ENCODE measurements at regions not wholly inside any gene's neighbourhood (a gene's known extent, or its start where the extent isn't known, plus 50 kb on each side); places are given as distances from the start of the nearest gene placed in this dataset.

DNA sequence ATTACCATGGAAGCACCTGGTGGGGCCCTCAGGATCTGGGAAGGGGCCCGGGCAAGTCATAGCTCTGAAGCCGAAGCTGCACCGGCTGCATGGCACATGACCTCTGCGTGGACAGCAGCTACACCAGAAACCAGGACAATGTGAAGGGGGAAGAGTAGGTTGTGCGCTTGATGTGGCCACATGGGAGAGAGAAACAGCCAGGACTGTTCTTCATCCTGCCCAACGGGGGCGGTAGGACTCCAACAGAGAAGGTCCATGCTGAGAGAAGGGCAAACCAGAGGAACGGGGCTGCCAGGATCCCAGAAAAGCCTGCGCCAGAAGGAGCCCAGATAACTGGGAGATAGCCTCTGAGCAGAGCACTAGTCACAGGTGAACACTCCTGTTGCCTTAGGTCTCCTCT, 54.9 kb upstream of the PRR20G start:
- no peak for ATAC-seq
- intact Hi-C loops (cut with DNase I), result no loop called here

DNA sequence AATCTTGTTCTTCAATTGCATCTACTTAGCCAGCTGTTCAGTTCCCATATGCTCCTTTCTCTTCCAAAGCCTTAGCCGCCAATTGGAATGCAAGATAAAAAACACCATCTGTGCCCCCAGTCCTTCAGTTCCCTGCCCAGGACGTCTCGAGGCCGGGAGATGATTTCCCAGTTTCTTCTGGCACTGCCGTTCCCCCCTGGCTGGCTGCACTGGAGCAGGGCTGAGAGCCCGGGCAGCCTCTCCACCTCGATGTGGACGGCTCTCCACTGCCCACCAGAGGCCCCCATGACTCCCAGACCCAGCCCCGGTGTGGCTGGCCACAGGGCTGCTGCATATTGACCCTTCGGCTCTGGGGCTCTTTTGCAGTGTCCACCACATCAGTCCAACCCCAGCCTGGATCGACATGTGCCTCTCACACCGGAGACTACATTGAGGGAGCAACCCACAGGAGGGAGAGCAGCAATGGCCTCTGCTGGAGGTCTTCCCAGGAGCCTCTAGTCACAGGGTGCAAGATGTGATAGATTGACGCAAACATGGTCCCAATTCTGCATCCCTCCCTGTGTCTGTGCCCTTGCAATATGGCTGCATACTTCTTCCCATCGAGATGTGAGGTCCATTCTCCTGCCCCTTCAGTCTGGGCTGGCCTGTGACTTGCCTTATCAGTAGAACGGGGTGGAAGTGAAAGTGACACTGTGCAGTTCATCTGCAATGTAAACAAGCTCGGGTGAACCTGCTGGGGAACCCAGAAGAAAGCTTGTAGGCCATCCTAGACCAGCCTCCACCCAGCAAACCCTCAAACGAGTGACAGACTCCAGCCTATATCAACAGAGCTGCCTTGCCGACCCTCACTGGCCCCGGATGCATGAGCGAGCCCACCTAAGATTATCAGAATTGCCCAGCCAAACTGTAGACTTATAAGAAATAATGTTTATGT, 52.3 kb upstream of the PRR20G start:
- no peak for TF ChIP-seq CTCF (IDR thresholded peaks at IDR 0.05)
- peaks cover 0 to 91% (median 77%) of the 10 kb centered on the region in 7 donors for H3K27me3 ChIP-seq
- H3K9me3 ChIP-seq, result peaks cover 0 to 3% (median 0%) of the 10 kb centered on the region in 11 donors
- no peaks in the 10 kb centered on the region for H3K4me1 ChIP-seq
- intact Hi-C loops (cut with DNase I), result no loop called here
- H3K4me3 ChIP-seq, result no peak overlapping the region
- no peak overlapping the region for H3K27ac ChIP-seq
- DNase-seq (no peak), ATAC-seq (no peak)
- H3K36me3 ChIP-seq, result no peaks in the 10 kb centered on the region
- WGBS, 2 donors, result 46 to 49% methylated on average over 20 of the region's 20 CpGs

More for the DNA sequence above, 54.9 kb upstream of the PRR20G start:
- H3K9me3 ChIP-seq, result no peaks in the 10 kb centered on the region
- no peaks in the 10 kb centered on the region for H3K36me3 ChIP-seq
- 40 to 43% methylated on average over 9 of the region's 9 CpGs for WGBS, 2 donors
- no peak overlapping the region for H3K4me3 ChIP-seq
- H3K27me3 ChIP-seq, result peaks cover 0 to 88% (median 69%) of the 10 kb centered on the region in 7 donors
- TF ChIP-seq CTCF (IDR thresholded peaks at IDR 0.05), result no peak
- no peak for DNase-seq
- no peaks in the 10 kb centered on the region for H3K4me1 ChIP-seq
- no peak overlapping the region for H3K27ac ChIP-seq

DNA sequence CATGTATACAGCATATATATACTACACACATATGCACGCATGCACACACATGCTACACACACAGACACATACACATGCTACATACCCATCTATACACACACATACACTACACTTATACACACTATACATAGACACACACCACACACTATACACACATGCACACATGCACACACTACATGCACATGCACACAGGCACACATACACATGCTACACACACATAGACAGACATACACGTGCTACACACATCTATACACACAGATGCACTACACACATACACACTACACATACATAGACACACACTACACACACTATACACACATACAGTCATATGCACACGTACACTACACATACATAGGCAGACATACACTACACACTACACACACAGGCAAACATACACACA, 51.2 kb upstream of the PRR20G start:
- intact Hi-C loops (cut with DNase I), result no loop called here
- WGBS, 2 donors, result 71 to 73% methylated on average over 3 of the region's 3 CpGs

More for the DNA sequence above, 51.2 kb upstream of the PRR20G start:
- H3K9me3 ChIP-seq, result peaks cover 0 to 15% (median 9%) of the 10 kb centered on the region in 11 donors
- H3K4me1 ChIP-seq, result no peaks in the 10 kb centered on the region
- peaks cover 0 to 88% (median 77%) of the 10 kb centered on the region in 7 donors for H3K27me3 ChIP-seq
- no peak for ATAC-seq
- no peak for TF ChIP-seq CTCF (IDR thresholded peaks at IDR 0.05)
- no peaks in the 10 kb centered on the region for H3K36me3 ChIP-seq
- no peak overlapping the region for H3K4me3 ChIP-seq
- no peak overlapping the region for H3K27ac ChIP-seq
- DNase-seq, result no peak
